SU-DHL-6 (cell line): ENCODE measurements at regions not wholly inside any gene's neighbourhood (a gene's known extent, or its start where the extent isn't known, plus 50 kb on each side); places are given as distances from the start of the nearest gene placed in this dataset.

Source experiments
- H2AFZ ChIP-seq: fragments of 200-600 bp; sonication (generic); 2 replicates; pipeline ENCODE4 v1.6.1; 2014; ENCODE audit warnings: low read depth, mild to moderate bottlenecking, moderate library complexity, mixed read lengths, antibody characterized with exemption, low read length; ENCODE audit not compliant: severe bottlenecking
- H3F3A ChIP-seq: fragments of 200-600 bp; shearing (Covaris generic); 2 replicates; pipeline ENCODE4 v1.6.0; 2016; ENCODE audit warnings: antibody characterized with exemption, mild to moderate bottlenecking; ENCODE audit not compliant: insufficient read depth
- H3K27ac ChIP-seq: fragments of 200-600 bp; sonication (generic); 2 replicates; pipeline ENCODE4 v1.5.1; 2016; ENCODE audit warnings: low read depth, mild to moderate bottlenecking, low read length, moderate library complexity, mixed read lengths
- H3K27me3 ChIP-seq: fragments of 200-600 bp; sonication (generic), shearing (Covaris generic); 2 replicates; pipeline ENCODE4 v1.6.0; 2014; ENCODE audit warnings: mild to moderate bottlenecking, low read length
- H3K36me3 ChIP-seq: fragments of 200-600 bp; sonication (generic); 2 replicates; pipeline ENCODE4 v1.6.1; 2014; ENCODE audit warnings: mild to moderate bottlenecking, low read length, mixed read lengths
- H3K4me2 ChIP-seq: fragments of 300-600, 200-600 bp; shearing (Covaris generic), sonication (generic); 2 replicates; pipeline ENCODE4 v1.6.0; 2014; ENCODE audit warnings: low read length, low read depth, mild to moderate bottlenecking; ENCODE audit not compliant: poor library complexity, severe bottlenecking
- H3K4me3 ChIP-seq: fragments of 200-600 bp; sonication (generic); 2 replicates; pipeline ENCODE4 v1.5.1; 2014; ENCODE audit warnings: antibody characterized with exemption, low read length, mild to moderate bottlenecking, mixed read lengths; ENCODE audit not compliant: insufficient read depth, poor library complexity, severe bottlenecking
- H3K79me2 ChIP-seq: fragments of 200-600 bp; sonication (generic); 2 replicates; pipeline ENCODE4 v1.6.1; 2014; ENCODE audit warnings: mild to moderate bottlenecking, low read length, moderate library complexity; ENCODE audit not compliant: insufficient read depth
- H3K9ac ChIP-seq: fragments of 200-600 bp; sonication (generic); 2 replicates; pipeline ENCODE4 v1.7.0; 2014; ENCODE audit warnings: mild to moderate bottlenecking, low read length
- H3K9me2 ChIP-seq: fragments of 200-600 bp; sonication (generic); replicated peaks from 2 replicates; pipeline ENCODE4 v1.6.1; 2014; ENCODE audit warnings: low read length; ENCODE audit not compliant: insufficient read depth
- H3K9me3 ChIP-seq: fragments of 200-600 bp; sonication (generic); 2 replicates; pipeline ENCODE4 v1.6.1; 2014; ENCODE audit warnings: low read length, mixed read lengths; ENCODE audit not compliant: insufficient read depth
- H4K20me1 ChIP-seq: fragments of 200-600 bp; sonication (generic); 2 replicates; pipeline ENCODE4 v1.6.1; 2014; ENCODE audit warnings: low read depth, mild to moderate bottlenecking, antibody characterized with exemption, low read length, moderate library complexity, mixed read lengths
- CTCF ChIP-seq: fragments of 200-600 bp; sonication (generic); IDR thresholded peaks from one replicate; pipeline ENCODE4 v1.5.1; 2017; ENCODE audit warnings: antibody characterized with exemption, mild to moderate bottlenecking, low read length, moderate library complexity; ENCODE audit not compliant: insufficient read depth, poor library complexity, severe bottlenecking
- EZH2phosphoT487 ChIP-seq: fragments of 200-600 bp; sonication (generic), shearing (Covaris generic); conservative IDR thresholded peaks from 2 replicates; pipeline ENCODE4 v1.6.1; 2018; ENCODE audit warnings: mild to moderate bottlenecking, antibody characterized with exemption, low read length, moderate library complexity, mixed read lengths

GRCh38 chr20:10754824-10755223, 81.0 kb upstream of the JAG1 start:
- Histone ChIP-seq H3K36me3 (no peaks in the 10 kb centered on the region), H3K27me3 (no peaks in the 10 kb centered on the region), H2AFZ (no peak overlapping the region), H4K20me1 (no peaks in the 10 kb centered on the region), H3F3A (no peaks in the 10 kb centered on the region), H3K27ac (no peak overlapping the region), H3K79me2 (no peaks in the 10 kb centered on the region), H3K4me2 (no peak overlapping the region), H3K4me3 (no peak overlapping the region), H3K9ac (no peak overlapping the region), H3K9me2 (no peaks in the 10 kb centered on the region), H3K9me3 (no peaks in the 10 kb centered on the region)
- TF ChIP-seq EZH2phosphoT487 = no peak
- TF ChIP-seq CTCF = no peak

- Histone ChIP-seq H3K79me2 (no peaks in the 10 kb centered on the region), H2AFZ (no peak overlapping the region), H3K9me2 (no peaks in the 10 kb centered on the region), H3K27ac (no peak overlapping the region), H3K4me3 (no peak overlapping the region), H3K9ac (no peak overlapping the region), H3K36me3 (no peaks in the 10 kb centered on the region), H3K27me3 (no peaks in the 10 kb centered on the region), H4K20me1 (no peaks in the 10 kb centered on the region), H3F3A (no peaks in the 10 kb centered on the region), H3K9me3 (no peaks in the 10 kb centered on the region), H3K4me2 (no peak overlapping the region)
- TF ChIP-seq EZH2phosphoT487 (no peak), CTCF (no peak)
Measured at GRCh38 chr20:10758446-10758845, 84.6 kb upstream of the JAG1 start.

GRCh38 chr20:10761232-10761631, 87.4 kb upstream of the JAG1 start:
- Histone ChIP-seq H3F3A (no peaks in the 10 kb centered on the region), H2AFZ (no peak overlapping the region), H3K36me3 (no peaks in the 10 kb centered on the region), H4K20me1 (no peaks in the 10 kb centered on the region), H3K9me3 (no peaks in the 10 kb centered on the region), H3K27ac (no peak overlapping the region), H3K27me3 (no peaks in the 10 kb centered on the region), H3K4me2 (no peak overlapping the region), H3K4me3 (no peak overlapping the region), H3K79me2 (no peaks in the 10 kb centered on the region), H3K9ac (no peak overlapping the region), H3K9me2 (no peaks in the 10 kb centered on the region)
- TF ChIP-seq EZH2phosphoT487 (no peak), CTCF (no peak)

GRCh38 chr20:10761786-10762185, 88.0 kb upstream of the JAG1 start:
- TF ChIP-seq EZH2phosphoT487 = no peak
- TF ChIP-seq CTCF = no peak
- no peak overlapping the region for H3K27ac ChIP-seq
- H3K9me2 ChIP-seq = no peaks in the 10 kb centered on the region
- H3K36me3 ChIP-seq = no peaks in the 10 kb centered on the region
- no peak overlapping the region for H3K4me2 ChIP-seq
- H3K27me3 ChIP-seq = no peaks in the 10 kb centered on the region
- H3K9ac ChIP-seq = no peak overlapping the region
- H3K79me2 ChIP-seq = no peaks in the 10 kb centered on the region
- H4K20me1 ChIP-seq = no peaks in the 10 kb centered on the region
- H3K9me3 ChIP-seq = no peaks in the 10 kb centered on the region
- no peak overlapping the region for H2AFZ ChIP-seq
- H3F3A ChIP-seq = no peaks in the 10 kb centered on the region
- H3K4me3 ChIP-seq = no peak overlapping the region
